D721Med (cell line): ENCODE measurements at regions not wholly inside any gene's neighbourhood (a gene's known extent, or its start where the extent isn't known, plus 50 kb on each side); places are given as distances from the start of the nearest gene placed in this dataset.

ENCODE experiments used
- DNase-seq: peaks from one replicate; pipeline ENCODE4 v3.0.0; 2011; ENCODE audit warnings: low spot score; ENCODE audit not compliant: insufficient read length
- FAIRE-seq: peaks from 2 replicates; lab custom pipeline; 2011; peaks lifted over from hg19 to GRCh38; lab: Jason Lieb, UNC
- TF ChIP-seq, protein P1 (sequence below): IDR thresholded peaks from 2 replicates; pipeline ENCODE4 v1.5.1; 2012; ENCODE audit warnings: mild to moderate bottlenecking, control low read depth; ENCODE audit not compliant: insufficient read depth; ENCODE audit errors: missing control alignments

- FAIRE-seq (no peak), DNase-seq (no peak)
- TF ChIP-seq, protein P1, sequence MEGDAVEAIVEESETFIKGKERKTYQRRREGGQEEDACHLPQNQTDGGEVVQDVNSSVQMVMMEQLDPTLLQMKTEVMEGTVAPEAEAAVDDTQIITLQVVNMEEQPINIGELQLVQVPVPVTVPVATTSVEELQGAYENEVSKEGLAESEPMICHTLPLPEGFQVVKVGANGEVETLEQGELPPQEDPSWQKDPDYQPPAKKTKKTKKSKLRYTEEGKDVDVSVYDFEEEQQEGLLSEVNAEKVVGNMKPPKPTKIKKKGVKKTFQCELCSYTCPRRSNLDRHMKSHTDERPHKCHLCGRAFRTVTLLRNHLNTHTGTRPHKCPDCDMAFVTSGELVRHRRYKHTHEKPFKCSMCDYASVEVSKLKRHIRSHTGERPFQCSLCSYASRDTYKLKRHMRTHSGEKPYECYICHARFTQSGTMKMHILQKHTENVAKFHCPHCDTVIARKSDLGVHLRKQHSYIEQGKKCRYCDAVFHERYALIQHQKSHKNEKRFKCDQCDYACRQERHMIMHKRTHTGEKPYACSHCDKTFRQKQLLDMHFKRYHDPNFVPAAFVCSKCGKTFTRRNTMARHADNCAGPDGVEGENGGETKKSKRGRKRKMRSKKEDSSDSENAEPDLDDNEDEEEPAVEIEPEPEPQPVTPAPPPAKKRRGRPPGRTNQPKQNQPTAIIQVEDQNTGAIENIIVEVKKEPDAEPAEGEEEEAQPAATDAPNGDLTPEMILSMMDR = no peak
These were observed 136.0 kb upstream of the CNR1 start for GRCh38 chr6:88301888-88302768.

DNA sequence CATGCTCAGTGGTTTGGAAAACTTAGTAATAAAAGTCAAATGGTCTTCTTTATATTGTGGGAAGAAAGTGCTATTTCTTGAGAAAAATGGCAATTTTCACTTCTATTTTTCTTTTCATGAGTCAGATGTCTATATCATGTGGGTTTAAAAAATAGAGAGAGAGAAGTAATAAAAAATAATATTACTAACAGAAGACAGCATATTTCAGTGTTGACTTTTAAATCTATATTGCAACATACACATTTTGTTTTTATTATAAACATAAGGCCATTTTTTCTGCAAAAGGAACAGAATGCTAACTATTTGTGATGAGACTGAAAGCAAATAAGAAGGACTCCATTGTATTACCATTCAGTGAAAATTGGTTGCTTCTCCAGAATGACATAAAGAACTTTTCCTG is 135.1 kb upstream of the CNR1 start:
- DNase-seq (no peak), FAIRE-seq (no peak)
- TF ChIP-seq, protein P1 = no peak

GRCh38 chr6:88298066-88298845 is 132.1 kb upstream of the CNR1 start:
- TF ChIP-seq, protein P1 = no peak
- FAIRE-seq = no peak

DNA sequence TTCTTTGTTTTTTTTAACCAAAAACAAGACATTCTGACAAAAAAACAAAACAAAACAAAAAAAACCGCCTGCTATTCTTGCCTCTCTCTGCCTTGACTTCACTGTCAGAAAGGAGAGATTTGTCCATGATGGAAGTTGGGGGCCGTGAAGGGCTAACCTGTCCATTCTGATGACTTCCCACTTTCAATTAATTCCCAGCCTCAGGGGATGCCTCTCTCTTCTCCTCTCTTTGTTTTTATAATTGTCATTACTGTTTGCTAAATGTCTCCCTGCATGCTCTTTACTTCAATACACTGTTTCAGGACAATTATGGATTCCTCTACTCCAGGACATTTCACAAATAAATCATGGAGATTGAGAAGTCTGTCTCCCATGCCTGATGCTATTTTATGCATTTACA is 130.5 kb upstream of the CNR1 start:
- TF ChIP-seq, protein P1 = no peak
- FAIRE-seq (no peak), DNase-seq (no peak)

More at GRCh38 chr6:88298066-88298845, 132.1 kb upstream of the CNR1 start:
- no peak for DNase-seq

DNA sequence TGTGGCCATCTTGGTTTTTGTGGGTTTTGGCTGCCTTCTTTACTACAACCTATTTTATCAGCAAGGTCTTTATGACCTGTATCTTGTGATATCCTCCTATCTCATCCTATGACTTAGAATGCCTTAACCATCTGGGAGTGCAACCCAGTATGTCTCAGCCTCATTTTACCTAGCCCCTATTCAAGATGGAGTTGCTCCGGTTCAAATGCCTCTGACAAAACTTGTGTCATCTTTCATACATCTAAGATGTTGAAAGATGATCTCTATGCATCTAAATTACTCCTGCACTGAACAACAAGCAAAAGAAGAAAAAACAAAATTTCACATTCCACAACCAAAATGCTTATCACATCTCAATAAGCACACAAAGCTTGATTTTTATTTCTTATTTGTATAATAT is 129.5 kb upstream of the CNR1 start:
- TF ChIP-seq, protein P1 = no peak
- no peak for FAIRE-seq
- DNase-seq = no peak

- DNase-seq (no peak), FAIRE-seq (no peak)
- TF ChIP-seq, protein P1 = no peak
These were observed 128.6 kb upstream of the CNR1 start for GRCh38 chr6:88294702-88295101.

GRCh38 chr6:88290411-88290810 is 124.3 kb upstream of the CNR1 start:
- FAIRE-seq = no peak
- TF ChIP-seq, protein P1 = no peak
- DNase-seq = no peak
